GM12878 (cell line): ENCODE measurements at regions not wholly inside any gene's neighbourhood (a gene's known extent, or its start where the extent isn't known, plus 50 kb on each side); places are given as distances from the start of the nearest gene placed in this dataset.

ENCODE experiments used
- FOS ChIP-seq: IDR thresholded peaks from 3 replicates; pipeline ENCODE4 v1.6.1; 2011; ENCODE audit warnings: borderline replicate concordance; ENCODE audit not compliant: insufficient read length; ENCODE audit errors: extremely low read depth
- TF ChIP-seq, protein P1 (sequence below), 3 experiments: IDR thresholded peaks in 2 of 3; conservative IDR thresholded peaks in 1 of 3; 2 replicates each; pipeline ENCODE4 v1.5.1; 2011; ENCODE audit warnings: low read depth in 3 of 3, low read length in 3 of 3, mild to moderate bottlenecking in 3 of 3, control low read depth in 2 of 3, moderate library complexity in 2 of 3, inconsistent platforms in 1 of 3, mixed read lengths in 1 of 3; ENCODE audit not compliant: control insufficient read depth in 2 of 3, insufficient read depth in 1 of 3; ENCODE audit errors: extremely low read depth in 1 of 3
- TF ChIP-seq, protein P2 (sequence below): IDR thresholded peaks from 2 replicates; pipeline ENCODE4 v1.6.1; 2012; ENCODE audit warnings: mild to moderate bottlenecking, low read depth, low read length

DNA sequence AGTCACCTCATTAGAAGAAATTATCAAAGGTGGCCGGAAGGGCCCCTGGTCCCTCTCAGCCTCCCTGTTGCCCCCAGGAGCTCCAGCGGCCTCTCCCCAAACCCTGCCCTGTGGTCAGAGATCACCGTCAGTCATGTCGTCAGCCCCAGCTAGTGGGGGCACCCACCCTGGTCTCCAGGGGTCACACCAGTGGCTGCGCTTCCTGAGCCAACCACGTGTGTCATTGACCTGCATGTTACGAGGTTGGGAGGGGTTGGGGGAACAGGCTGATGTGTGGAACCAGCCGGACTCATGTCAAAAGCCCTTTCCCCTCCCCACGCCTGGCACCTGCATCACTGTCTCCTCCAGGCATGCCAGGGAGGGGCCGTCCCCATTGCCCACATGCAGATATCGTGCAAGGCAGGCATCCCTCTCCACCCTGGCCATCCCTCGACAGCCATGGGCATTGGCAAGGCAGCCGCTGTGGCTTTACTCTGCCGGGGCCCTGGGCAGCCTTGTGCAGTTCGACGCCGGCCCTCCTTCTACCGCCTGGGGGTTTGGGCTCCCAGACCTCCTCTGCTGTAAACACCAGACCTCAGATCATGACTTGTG is 128.7 kb downstream of the CRYAA start:
- no peak for TF ChIP-seq FOS
- TF ChIP-seq, protein P1, sequence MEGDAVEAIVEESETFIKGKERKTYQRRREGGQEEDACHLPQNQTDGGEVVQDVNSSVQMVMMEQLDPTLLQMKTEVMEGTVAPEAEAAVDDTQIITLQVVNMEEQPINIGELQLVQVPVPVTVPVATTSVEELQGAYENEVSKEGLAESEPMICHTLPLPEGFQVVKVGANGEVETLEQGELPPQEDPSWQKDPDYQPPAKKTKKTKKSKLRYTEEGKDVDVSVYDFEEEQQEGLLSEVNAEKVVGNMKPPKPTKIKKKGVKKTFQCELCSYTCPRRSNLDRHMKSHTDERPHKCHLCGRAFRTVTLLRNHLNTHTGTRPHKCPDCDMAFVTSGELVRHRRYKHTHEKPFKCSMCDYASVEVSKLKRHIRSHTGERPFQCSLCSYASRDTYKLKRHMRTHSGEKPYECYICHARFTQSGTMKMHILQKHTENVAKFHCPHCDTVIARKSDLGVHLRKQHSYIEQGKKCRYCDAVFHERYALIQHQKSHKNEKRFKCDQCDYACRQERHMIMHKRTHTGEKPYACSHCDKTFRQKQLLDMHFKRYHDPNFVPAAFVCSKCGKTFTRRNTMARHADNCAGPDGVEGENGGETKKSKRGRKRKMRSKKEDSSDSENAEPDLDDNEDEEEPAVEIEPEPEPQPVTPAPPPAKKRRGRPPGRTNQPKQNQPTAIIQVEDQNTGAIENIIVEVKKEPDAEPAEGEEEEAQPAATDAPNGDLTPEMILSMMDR (IDR thresholded peaks at IDR 0.05 in 2 of 3, conservative IDR thresholded peaks at IDR 0.05 in 1 of 3; ENCODE audit: control insufficient read depth in 2 of 3, extremely low read depth in 1 of 3, insufficient read depth in 1 of 3, low read depth in 3 of 3, low read length in 3 of 3) = no peak
- TF ChIP-seq, protein P2, sequence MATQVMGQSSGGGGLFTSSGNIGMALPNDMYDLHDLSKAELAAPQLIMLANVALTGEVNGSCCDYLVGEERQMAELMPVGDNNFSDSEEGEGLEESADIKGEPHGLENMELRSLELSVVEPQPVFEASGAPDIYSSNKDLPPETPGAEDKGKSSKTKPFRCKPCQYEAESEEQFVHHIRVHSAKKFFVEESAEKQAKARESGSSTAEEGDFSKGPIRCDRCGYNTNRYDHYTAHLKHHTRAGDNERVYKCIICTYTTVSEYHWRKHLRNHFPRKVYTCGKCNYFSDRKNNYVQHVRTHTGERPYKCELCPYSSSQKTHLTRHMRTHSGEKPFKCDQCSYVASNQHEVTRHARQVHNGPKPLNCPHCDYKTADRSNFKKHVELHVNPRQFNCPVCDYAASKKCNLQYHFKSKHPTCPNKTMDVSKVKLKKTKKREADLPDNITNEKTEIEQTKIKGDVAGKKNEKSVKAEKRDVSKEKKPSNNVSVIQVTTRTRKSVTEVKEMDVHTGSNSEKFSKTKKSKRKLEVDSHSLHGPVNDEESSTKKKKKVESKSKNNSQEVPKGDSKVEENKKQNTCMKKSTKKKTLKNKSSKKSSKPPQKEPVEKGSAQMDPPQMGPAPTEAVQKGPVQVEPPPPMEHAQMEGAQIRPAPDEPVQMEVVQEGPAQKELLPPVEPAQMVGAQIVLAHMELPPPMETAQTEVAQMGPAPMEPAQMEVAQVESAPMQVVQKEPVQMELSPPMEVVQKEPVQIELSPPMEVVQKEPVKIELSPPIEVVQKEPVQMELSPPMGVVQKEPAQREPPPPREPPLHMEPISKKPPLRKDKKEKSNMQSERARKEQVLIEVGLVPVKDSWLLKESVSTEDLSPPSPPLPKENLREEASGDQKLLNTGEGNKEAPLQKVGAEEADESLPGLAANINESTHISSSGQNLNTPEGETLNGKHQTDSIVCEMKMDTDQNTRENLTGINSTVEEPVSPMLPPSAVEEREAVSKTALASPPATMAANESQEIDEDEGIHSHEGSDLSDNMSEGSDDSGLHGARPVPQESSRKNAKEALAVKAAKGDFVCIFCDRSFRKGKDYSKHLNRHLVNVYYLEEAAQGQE = no peak
